ENCODE measurements at regions not wholly inside any gene's neighbourhood (a gene's known extent, or its start where the extent isn't known, plus 50 kb on each side); places are given as distances from the start of the nearest gene placed in this dataset.

- TF ChIP-seq CTBP1 (IDR thresholded peaks at IDR 0.05; ENCODE audit: borderline replicate concordance): no peak
- TF ChIP-seq BHLHE40 (IDR thresholded peaks at IDR 0.05; ENCODE audit: borderline replicate concordance): no peak
- TF ChIP-seq HDGF (IDR thresholded peaks at IDR 0.05; ENCODE audit: borderline replicate concordance): no peak
- no peak for TF ChIP-seq FOXK2 (IDR thresholded peaks at IDR 0.05)
- TF ChIP-seq ARNT (IDR thresholded peaks at IDR 0.05): no peak
These were observed 135.3 kb downstream of the KCNE4 start for GRCh38 chr2:223187256-223187655.

Measured in HEK293T (cell line).